ENCODE measurements at regions not wholly inside any gene's neighbourhood (a gene's known extent, or its start where the extent isn't known, plus 50 kb on each side); places are given as distances from the start of the nearest gene placed in this dataset.

DNA sequence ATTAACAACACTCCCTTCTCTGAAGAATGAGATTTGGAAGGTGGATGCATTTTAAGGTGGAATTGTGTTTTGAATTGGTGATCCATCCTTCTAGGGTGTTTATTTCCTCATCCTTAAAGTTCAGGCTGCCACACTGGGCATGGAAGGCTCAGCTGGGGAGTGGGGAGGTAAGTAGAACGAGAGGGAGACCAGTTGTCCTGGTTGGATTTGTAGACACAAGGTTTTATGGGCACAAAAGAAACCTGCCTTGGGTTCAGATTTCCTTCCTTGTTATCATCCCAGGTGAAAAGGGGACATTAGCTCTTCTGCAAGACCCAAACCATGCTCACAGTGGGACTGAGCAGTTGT is 101.0 kb upstream of the SIX3 start:
- Histone ChIP-seq H3K36me3 (no peaks in the 10 kb centered on the region), H3K27ac (no peak overlapping the region), H3K4me1 (no peaks in the 10 kb centered on the region), H3K27me3 (peaks cover 8% of the 10 kb centered on the region), H3K9me3 (no peaks in the 10 kb centered on the region), H3K4me3 (no peak overlapping the region)
- ATAC-seq: no peak
- WGBS, 2 donors (ENCODE audit: low coverage in 1 of 2): no CpG with 5 or more reads among the region's 1 CpG
- TF ChIP-seq, protein P1, sequence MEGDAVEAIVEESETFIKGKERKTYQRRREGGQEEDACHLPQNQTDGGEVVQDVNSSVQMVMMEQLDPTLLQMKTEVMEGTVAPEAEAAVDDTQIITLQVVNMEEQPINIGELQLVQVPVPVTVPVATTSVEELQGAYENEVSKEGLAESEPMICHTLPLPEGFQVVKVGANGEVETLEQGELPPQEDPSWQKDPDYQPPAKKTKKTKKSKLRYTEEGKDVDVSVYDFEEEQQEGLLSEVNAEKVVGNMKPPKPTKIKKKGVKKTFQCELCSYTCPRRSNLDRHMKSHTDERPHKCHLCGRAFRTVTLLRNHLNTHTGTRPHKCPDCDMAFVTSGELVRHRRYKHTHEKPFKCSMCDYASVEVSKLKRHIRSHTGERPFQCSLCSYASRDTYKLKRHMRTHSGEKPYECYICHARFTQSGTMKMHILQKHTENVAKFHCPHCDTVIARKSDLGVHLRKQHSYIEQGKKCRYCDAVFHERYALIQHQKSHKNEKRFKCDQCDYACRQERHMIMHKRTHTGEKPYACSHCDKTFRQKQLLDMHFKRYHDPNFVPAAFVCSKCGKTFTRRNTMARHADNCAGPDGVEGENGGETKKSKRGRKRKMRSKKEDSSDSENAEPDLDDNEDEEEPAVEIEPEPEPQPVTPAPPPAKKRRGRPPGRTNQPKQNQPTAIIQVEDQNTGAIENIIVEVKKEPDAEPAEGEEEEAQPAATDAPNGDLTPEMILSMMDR (IDR thresholded peaks at IDR 0.05): no peak
- TF ChIP-seq POLR2AphosphoS5 (IDR thresholded peaks at IDR 0.05) (no peak), EP300 (IDR thresholded peaks at IDR 0.05) (no peak), POLR2A (IDR thresholded peaks at IDR 0.05) (no peak)

DNA sequence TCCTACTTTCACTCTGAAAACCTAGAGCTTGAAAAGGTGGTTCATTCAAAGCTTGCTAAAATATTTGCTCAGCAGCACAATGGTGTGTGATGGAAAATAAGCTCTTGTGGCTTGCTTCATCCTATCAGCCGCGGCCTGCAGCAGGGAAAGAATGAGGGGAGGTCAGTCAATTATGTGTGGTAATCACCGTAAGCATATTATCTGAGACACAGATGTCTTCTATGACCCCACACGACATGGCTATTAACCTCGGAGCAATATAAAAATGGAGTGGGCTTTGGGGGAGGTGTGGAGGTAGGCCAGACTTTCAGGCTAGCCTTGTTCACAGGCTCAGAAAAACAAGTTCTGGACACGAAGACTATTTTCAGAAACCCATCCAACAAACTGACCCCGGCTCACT is 98.4 kb upstream of the SIX3 start:
- 74 to 85% methylated on average over 4 to 6 of the region's 7 CpGs for WGBS, 2 donors (ENCODE audit: low coverage in 1 of 2)
- no peaks in the 10 kb centered on the region for H3K9me3 ChIP-seq
- no peaks in the 10 kb centered on the region for H3K4me1 ChIP-seq
- H3K36me3 ChIP-seq: no peaks in the 10 kb centered on the region
- H3K27me3 ChIP-seq: peaks cover 20% of the 10 kb centered on the region
- H3K4me3 ChIP-seq: no peak overlapping the region
- TF ChIP-seq, protein P1 (IDR thresholded peaks at IDR 0.05): no peak
- no peak for TF ChIP-seq POLR2A (IDR thresholded peaks at IDR 0.05)
- no peak for ATAC-seq
- no peak overlapping the region for H3K27ac ChIP-seq

DNA sequence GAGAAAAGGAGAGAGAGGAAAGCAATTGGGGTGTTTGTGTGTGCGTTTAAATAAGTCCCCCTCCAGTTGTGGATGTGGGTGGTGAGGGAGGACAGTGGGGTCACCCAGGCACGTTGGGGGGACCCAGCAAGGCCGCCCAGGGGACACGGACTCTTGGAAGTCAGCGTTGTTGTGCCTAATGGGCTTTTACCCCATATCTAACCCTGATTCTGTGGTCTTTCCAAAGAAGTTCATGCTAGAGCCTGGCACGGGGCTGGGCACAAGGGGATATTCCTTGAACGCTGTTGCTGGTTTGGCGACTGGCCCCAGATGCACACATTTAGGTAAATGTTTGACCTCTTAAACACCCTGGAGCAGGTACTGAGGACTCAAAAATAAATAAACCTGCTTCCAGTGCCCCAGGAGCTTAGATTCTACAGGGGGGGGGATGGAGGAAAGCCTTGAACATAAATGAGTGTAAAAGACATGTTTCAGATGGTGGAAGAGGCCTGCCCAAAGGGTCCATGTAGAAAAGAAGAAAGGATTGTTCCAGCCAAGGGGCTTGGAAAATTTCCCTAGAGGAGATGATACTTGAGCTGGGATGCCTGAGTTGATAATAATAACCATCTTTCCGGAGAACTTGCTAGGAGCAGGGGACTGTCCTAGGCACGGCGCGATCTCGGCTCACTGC is 97.7 kb upstream of the SIX3 start:
- ATAC-seq: no peak
- TF ChIP-seq EP300 (IDR thresholded peaks at IDR 0.05) (no peak), POLR2AphosphoS5 (IDR thresholded peaks at IDR 0.05) (no peak), POLR2A (IDR thresholded peaks at IDR 0.05) (no peak)
- TF ChIP-seq, protein P1 (IDR thresholded peaks at IDR 0.05): no peak
- H3K27me3 ChIP-seq: peaks cover 27% of the 10 kb centered on the region
- no peaks in the 10 kb centered on the region for H3K4me1 ChIP-seq
- H3K27ac ChIP-seq: no peak overlapping the region
- H3K36me3 ChIP-seq: no peaks in the 10 kb centered on the region
- H3K9me3 ChIP-seq: no peaks in the 10 kb centered on the region
- WGBS, 2 donors (ENCODE audit: low coverage in 1 of 2): 57 to 73% methylated on average over 8 to 10 of the region's 13 CpGs
- H3K4me3 ChIP-seq: no peak overlapping the region

DNA sequence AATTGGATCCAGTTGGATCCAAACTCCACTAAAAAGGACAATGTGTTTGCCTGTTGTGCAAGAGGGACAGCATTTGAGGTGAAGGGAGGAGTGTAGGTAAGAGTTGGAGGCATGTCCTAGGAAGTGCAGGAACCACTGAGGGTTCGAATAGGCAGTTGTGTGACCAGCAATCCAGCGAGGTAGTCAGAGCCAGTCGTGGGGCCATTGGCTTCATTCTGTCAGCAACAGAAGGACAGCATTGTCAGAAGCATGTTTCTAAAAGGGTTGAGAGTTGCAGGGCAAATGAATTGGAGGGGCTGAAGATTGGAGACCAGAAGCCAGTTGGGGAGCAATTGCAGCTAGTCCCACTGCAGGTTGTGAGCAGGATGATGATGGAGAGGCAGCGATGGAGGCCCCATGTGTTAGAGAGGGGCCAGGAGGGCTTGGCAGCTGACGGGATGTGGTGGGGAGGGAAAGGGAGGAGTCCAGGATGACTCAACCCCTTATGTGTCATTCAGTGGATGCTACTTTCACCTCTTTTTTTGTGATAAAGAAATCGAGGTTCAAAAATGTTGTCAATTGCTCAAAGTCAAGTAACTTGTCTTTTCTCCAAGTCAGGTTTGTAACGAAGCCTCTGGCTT is 96.7 kb upstream of the SIX3 start:
- Histone ChIP-seq H3K27ac (no peak overlapping the region), H3K9me3 (no peaks in the 10 kb centered on the region), H3K4me1 (no peaks in the 10 kb centered on the region), H3K27me3 (peaks cover 36% of the 10 kb centered on the region), H3K4me3 (no peak overlapping the region), H3K36me3 (no peaks in the 10 kb centered on the region)
- 76 to 81% methylated on average over 7 of the region's 7 CpGs for WGBS, 2 donors (ENCODE audit: low coverage in 1 of 2)
- no peak for ATAC-seq
- TF ChIP-seq POLR2A (IDR thresholded peaks at IDR 0.05) (no peak), POLR2AphosphoS5 (IDR thresholded peaks at IDR 0.05) (no peak)
- TF ChIP-seq, protein P1 (IDR thresholded peaks at IDR 0.05): no peak

DNA sequence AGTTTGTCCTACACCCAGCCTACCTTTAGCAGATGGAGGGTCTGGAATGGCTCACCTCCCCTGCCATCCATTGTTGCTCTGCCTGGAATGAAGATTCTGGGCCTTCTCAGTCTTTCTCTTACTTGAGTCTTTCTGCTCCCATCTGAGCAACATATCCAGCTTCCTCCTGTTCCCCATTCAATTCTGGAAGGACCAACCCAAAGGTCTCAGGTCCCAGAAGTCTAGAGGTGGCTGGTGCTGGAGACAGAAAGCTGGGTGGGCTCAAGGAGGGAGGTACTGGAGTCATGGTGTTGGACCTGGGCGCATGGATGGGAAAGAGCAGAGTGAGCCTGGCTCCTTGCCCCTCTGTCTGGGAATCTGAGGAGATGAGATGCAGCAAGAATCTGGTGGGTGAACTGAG is 93.5 kb upstream of the SIX3 start:
- WGBS, 2 donors (ENCODE audit: low coverage in 1 of 2): 71% methylated on average over 1 of the region's 1 CpG; no CpG with 5 or more reads in 1 of the 2 donors
- no peak for ATAC-seq
- Histone ChIP-seq H3K27me3 (peaks cover 45% of the 10 kb centered on the region), H3K36me3 (no peaks in the 10 kb centered on the region), H3K4me3 (no peak overlapping the region), H3K4me1 (no peaks in the 10 kb centered on the region), H3K9me3 (no peaks in the 10 kb centered on the region), H3K27ac (no peak overlapping the region)
- no peak for TF ChIP-seq EP300 (IDR thresholded peaks at IDR 0.05)
- no peak for TF ChIP-seq POLR2A (IDR thresholded peaks at IDR 0.05)
- TF ChIP-seq, protein P1 (IDR thresholded peaks at IDR 0.05): no peak
- TF ChIP-seq POLR2AphosphoS5 (IDR thresholded peaks at IDR 0.05): no peak

Data from gastroesophageal sphincter (tissue), 4 donors.